ENCODE measurements at regions not wholly inside any gene's neighbourhood (a gene's known extent, or its start where the extent isn't known, plus 50 kb on each side); places are given as distances from the start of the nearest gene placed in this dataset.

GRCh38 chr10:107739951-107740350, 575.4 kb upstream of the SORCS1 start:
- POLR2A ChIA-PET (ENCODE audit: partially characterized antibody) = no interaction called here
- Histone ChIP-seq H4K5ac (ENCODE audit: insufficient read length, low read depth, low read length) (no peak overlapping the region), H2AK5ac (ENCODE audit: low read depth, low read length) (no peak overlapping the region), H2BK120ac (replicated peaks; ENCODE audit: low read depth, low read length) (no peak overlapping the region), H3K9me3 (ENCODE audit: insufficient read depth in 2 of 2, low read depth in 1 of 2, low read length in 1 of 2) (no peaks in the 10 kb centered on the region), H3K23me2 (ENCODE audit: low read depth, low read length) (no peaks in the 10 kb centered on the region), H3K56ac (replicated peaks; ENCODE audit: insufficient read length, low read depth, low read length) (no peak overlapping the region), H2BK12ac (ENCODE audit: low read depth, low read length) (no peak overlapping the region), H3K36me3 (ENCODE audit: control insufficient read depth in 2 of 4, insufficient read depth in 4 of 4, low read length in 3 of 4) (no peaks in the 10 kb centered on the region), H2BK20ac (ENCODE audit: low read length) (no peak overlapping the region), H4K8ac (ENCODE audit: extremely low read depth, insufficient read depth, low read length) (no peak overlapping the region), H2BK15ac (ENCODE audit: low read length) (no peak overlapping the region), H3K27ac (ENCODE audit: low read depth, low read length) (no peak overlapping the region), H3K4me2 (ENCODE audit: insufficient read depth in 1 of 2, low read depth in 2 of 2, low read length in 2 of 2) (no peak overlapping the region), H3K14ac (ENCODE audit: insufficient read length) (no peak overlapping the region), H3K79me2 (ENCODE audit: control insufficient read depth in 1 of 2, insufficient read depth in 2 of 2, low read length in 2 of 2) (no peaks in the 10 kb centered on the region), H3K9ac (replicated peaks in 1 of 4; ENCODE audit: extremely low read depth in 1 of 4, low read depth in 3 of 4, low read length in 3 of 4) (no peak overlapping the region), H4K20me1 (replicated peaks in 1 of 2; ENCODE audit: control insufficient read depth in 1 of 2, insufficient read depth in 2 of 2, low read length in 2 of 2) (no peaks in the 10 kb centered on the region), H3K23ac (ENCODE audit: insufficient read length) (no peak overlapping the region), H3K18ac (ENCODE audit: extremely low read depth, low read length) (no peak overlapping the region), H3K79me1 (ENCODE audit: low read depth, low read length) (no peaks in the 10 kb centered on the region), H3K4me3 (ENCODE audit: extremely low read depth in 1 of 4, insufficient read depth in 2 of 4, low read depth in 3 of 4, low read length in 4 of 4) (no peak overlapping the region), H2AFZ (ENCODE audit: low read length) (no peak overlapping the region), H3K27me3 (replicated peaks in 1 of 4; ENCODE audit: control insufficient read depth in 3 of 4, extremely low read depth in 1 of 4, insufficient read depth in 3 of 4, low read length in 3 of 4) (no peaks in the 10 kb centered on the region), H3K4ac (replicated peaks; ENCODE audit: insufficient read length, low read depth, low read length) (no peak overlapping the region), H2BK5ac (ENCODE audit: low read depth, low read length) (no peak overlapping the region), H4K91ac (replicated peaks; ENCODE audit: insufficient read length, low read length) (no peak overlapping the region), H3K4me1 (replicated peaks in 1 of 4; ENCODE audit: control insufficient read depth in 3 of 4, insufficient read depth in 4 of 4, low read length in 3 of 4) (no peaks in the 10 kb centered on the region)
- TF ChIP-seq MAFK (IDR thresholded peaks at IDR 0.05; ENCODE audit: low read depth, low read length) (peak; percentile 23; the same call in 1 of the 2 replicates), ASH2L (IDR thresholded peaks at IDR 0.05; ENCODE audit: low read length) (no peak)
- FAIRE-seq (no peak), DNase-seq (ENCODE audit: low read depth in 1 of 2, low spot score in 2 of 2) (no peak)
- CTCF ChIA-PET (ENCODE audit: partially characterized antibody) = no interaction called here
- 81% methylated on average over 3 of the region's 3 CpGs; no CpG with 5 or more reads in 1 of the 2 experiments for WGBS, 2 experiments (ENCODE audit: extremely low coverage in 1 of 2, insufficient coverage in 1 of 2, insufficient read length in 1 of 2, insufficient replicate concordance in 2 of 2, low coverage in 1 of 2, low lambda C conversion rate in 2 of 2, missing lambda C conversion rate in 1 of 2)
